WI38 (cell line): ENCODE measurements at regions not wholly inside any gene's neighbourhood (a gene's known extent, or its start where the extent isn't known, plus 50 kb on each side); places are given as distances from the start of the nearest gene placed in this dataset.

Experiments
- H3K4me3 ChIP-seq: 2 replicates; pipeline ENCODE4 v1.5.1; 2011; ENCODE audit warnings: low read depth, mild to moderate bottlenecking, control low read depth, low read length
- CTCF ChIP-seq: IDR thresholded peaks from 2 replicates; pipeline ENCODE4 v1.5.1; 2012; ENCODE audit warnings: low read depth, mild to moderate bottlenecking, control low read depth, low read length

- H3K4me3 ChIP-seq: no peak overlapping the region
- no peak for TF ChIP-seq CTCF
Observed at GRCh38 chr4:136634121-136634520, 898.2 kb downstream of the PCDH18 start.

GRCh38 chr4:136599890-136600289, 932.4 kb downstream of the PCDH18 start:
- TF ChIP-seq CTCF: no peak
- H3K4me3 ChIP-seq: no peak overlapping the region

DNA sequence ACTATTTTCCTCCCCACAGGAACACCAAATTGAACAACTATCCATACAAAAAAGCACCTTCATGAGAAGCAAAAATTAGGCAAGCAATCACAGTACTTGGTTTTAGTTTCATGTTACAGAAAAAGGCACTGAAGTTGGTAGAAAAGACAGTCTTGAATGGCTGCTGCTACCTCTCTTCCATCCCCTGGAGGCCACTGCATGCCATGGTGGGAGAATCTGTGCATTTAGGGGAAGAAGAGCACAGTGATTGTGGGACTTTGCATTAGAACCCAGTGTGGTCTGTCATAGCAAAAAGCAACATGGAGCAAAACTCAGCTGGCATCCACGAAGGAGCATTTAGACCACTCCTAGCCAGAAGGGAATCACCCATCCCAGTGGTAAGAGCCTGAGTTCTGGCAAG, 941.9 kb downstream of the PCDH18 start:
- no peak overlapping the region for H3K4me3 ChIP-seq
- TF ChIP-seq CTCF: no peak

- no peak overlapping the region for H3K4me3 ChIP-seq
- no peak for TF ChIP-seq CTCF
Observed at GRCh38 chr4:136583567-136583966, 948.7 kb downstream of the PCDH18 start.

GRCh38 chr4:136581119-136581518, 951.2 kb downstream of the PCDH18 start:
- no peak for TF ChIP-seq CTCF
- H3K4me3 ChIP-seq: no peak overlapping the region

GRCh38 chr4:136575146-136575545, 957.1 kb downstream of the PCDH18 start:
- no peak overlapping the region for H3K4me3 ChIP-seq
- TF ChIP-seq CTCF: no peak

GRCh38 chr4:136573460-136573859, 958.8 kb downstream of the PCDH18 start:
- TF ChIP-seq CTCF: no peak

More at GRCh38 chr4:136573460-136573859, 958.8 kb downstream of the PCDH18 start:
- no peak overlapping the region for H3K4me3 ChIP-seq
